Right lobe of liver (tissue), 6 donors: ENCODE measurements at regions not wholly inside any gene's neighbourhood (a gene's known extent, or its start where the extent isn't known, plus 50 kb on each side); places are given as distances from the start of the nearest gene placed in this dataset.

Experiments used
- ATAC-seq, 4 donors: fragments of 200-7000 bp; cut with Tn5 transposase; one replicate each; pipeline ENCODE4 v1.9.1; 2020; ENCODE audit warnings: mild to moderate bottlenecking in 4 of 4, moderate library complexity in 4 of 4
- DNase-seq, 3 donors: peaks; one replicate each; pipeline ENCODE4 v3.0.0-alpha.2; 2020
- H3K27ac ChIP-seq, 3 donors: fragments of 200-600 bp; one replicate each; pipeline ENCODE4 v1.8.0; 2022
- H3K27me3 ChIP-seq, 2 donors: fragments of 200-600 bp; one replicate each; pipeline ENCODE4 v1.8.0; 2022
- H3K36me3 ChIP-seq, 4 donors: fragments of 200-600 bp; sonication (generic) in 1 of 4; one replicate each; pipeline versions ENCODE4 v1.5.1 to v1.8.0; 2017 to 2022; ENCODE audit warnings: control low read depth in 1 of 4
- H3K4me1 ChIP-seq, 4 donors: fragments of 200-600 bp; sonication (generic) in 1 of 4; one replicate each; pipeline versions ENCODE4 v1.5.1 to v1.8.0; 2017 to 2022; ENCODE audit warnings: control low read depth in 1 of 4
- H3K4me3 ChIP-seq, 3 donors: fragments of 200-600 bp; one replicate each; pipeline ENCODE4 v1.8.0; 2022
- H3K9me3 ChIP-seq, 4 donors: fragments of 200-600 bp; sonication (generic) in 1 of 4; one replicate each; pipeline versions ENCODE4 v1.5.1 to v1.8.0; 2017 to 2022; ENCODE audit warnings: control low read depth in 1 of 4
- POLR2A ChIP-seq: fragments of 450-650 bp; IDR thresholded peaks from one replicate; pipeline ENCODE4 v1.6.1; 2017; ENCODE audit warnings: antibody characterized with exemption, mild to moderate bottlenecking
- WGBS: methylation state at CpG from one replicate; pipeline ENCODE4 v1.1.6; 2018; ENCODE audit warnings: low coverage, low lambda C conversion rate; ENCODE audit not compliant: insufficient coverage; ENCODE audit errors: missing lambda C conversion rate; 5-methylcytosine and 5-hydroxymethylcytosine counted together
- intact Hi-C, 2 donors: fragments of 100-400 bp; cut with DNase I; formaldehyde crosslinking; loops; one replicate each; pipeline versions ENCODE4 v1.11.2 to v1.14.1; 2022
- TF ChIP-seq, protein P1 (sequence below), 4 donors: fragments of 200-600 bp in 3 of 4; fragments of 450-650 bp in 1 of 4; IDR thresholded peaks; one replicate each; pipeline versions ENCODE4 v1.5.1 to v1.8.0; 2016 to 2022; ENCODE audit warnings: antibody characterized with exemption in 4 of 4, mild to moderate bottlenecking in 2 of 4
- donor health status: DM: no; HTN: yes; CAD: no.
- donor health status: DM: no; HTN: no; CAD: no.
- donor health status: DM: no; HTN: no; CAD: no.
- donor health status: DM: no; HTN: yes; CAD: no.
- donor health status: DM: no; HTN: yes; CAD: no.

GRCh38 chr6:140977403-140977802 is 1155.3 kb upstream of the GJE1 start:
- ATAC-seq = no peak
- no peaks in the 10 kb centered on the region for H3K4me1 ChIP-seq
- DNase-seq = no peak
- no peak overlapping the region for H3K4me3 ChIP-seq
- H3K27ac ChIP-seq = no peak overlapping the region
- WGBS = 64% methylated on average over 2 of the region's 2 CpGs
- no peaks in the 10 kb centered on the region for H3K36me3 ChIP-seq
- no peak for TF ChIP-seq POLR2A
- TF ChIP-seq, protein P1, sequence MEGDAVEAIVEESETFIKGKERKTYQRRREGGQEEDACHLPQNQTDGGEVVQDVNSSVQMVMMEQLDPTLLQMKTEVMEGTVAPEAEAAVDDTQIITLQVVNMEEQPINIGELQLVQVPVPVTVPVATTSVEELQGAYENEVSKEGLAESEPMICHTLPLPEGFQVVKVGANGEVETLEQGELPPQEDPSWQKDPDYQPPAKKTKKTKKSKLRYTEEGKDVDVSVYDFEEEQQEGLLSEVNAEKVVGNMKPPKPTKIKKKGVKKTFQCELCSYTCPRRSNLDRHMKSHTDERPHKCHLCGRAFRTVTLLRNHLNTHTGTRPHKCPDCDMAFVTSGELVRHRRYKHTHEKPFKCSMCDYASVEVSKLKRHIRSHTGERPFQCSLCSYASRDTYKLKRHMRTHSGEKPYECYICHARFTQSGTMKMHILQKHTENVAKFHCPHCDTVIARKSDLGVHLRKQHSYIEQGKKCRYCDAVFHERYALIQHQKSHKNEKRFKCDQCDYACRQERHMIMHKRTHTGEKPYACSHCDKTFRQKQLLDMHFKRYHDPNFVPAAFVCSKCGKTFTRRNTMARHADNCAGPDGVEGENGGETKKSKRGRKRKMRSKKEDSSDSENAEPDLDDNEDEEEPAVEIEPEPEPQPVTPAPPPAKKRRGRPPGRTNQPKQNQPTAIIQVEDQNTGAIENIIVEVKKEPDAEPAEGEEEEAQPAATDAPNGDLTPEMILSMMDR (IDR thresholded peaks at IDR 0.05) = no peak
- H3K27me3 ChIP-seq = no peaks in the 10 kb centered on the region
- no peaks in the 10 kb centered on the region for H3K9me3 ChIP-seq
- intact Hi-C loops = no loop called here

DNA sequence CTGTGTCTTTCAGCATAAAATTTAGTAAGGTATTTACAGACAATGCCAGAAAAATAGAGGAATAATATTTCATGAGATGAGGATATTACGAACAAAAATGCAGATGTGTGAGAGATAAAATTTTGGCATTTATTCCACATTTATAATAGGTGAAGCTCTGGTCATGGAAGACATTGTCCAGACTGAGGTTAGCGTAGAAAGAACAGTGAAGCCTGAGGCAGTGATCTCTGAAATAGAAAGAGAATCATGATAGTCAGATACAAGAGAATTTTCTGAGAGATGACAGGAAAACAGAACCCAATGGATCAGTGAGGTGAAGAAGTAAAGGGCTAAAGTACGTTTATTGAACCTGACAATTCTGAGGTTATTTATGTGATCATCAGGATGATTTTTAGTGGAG is 1155.9 kb upstream of the GJE1 start:
- Histone ChIP-seq H3K27ac (no peak overlapping the region), H3K4me1 (no peaks in the 10 kb centered on the region), H3K36me3 (no peaks in the 10 kb centered on the region), H3K9me3 (no peaks in the 10 kb centered on the region), H3K4me3 (no peak overlapping the region), H3K27me3 (no peaks in the 10 kb centered on the region)
- DNase-seq (no peak), ATAC-seq (no peak)
- intact Hi-C loops = no loop called here
- TF ChIP-seq, protein P1 (IDR thresholded peaks at IDR 0.05) = no peak
- TF ChIP-seq POLR2A = no peak
- 66% methylated on average over 3 of the region's 3 CpGs for WGBS

- Histone ChIP-seq H3K4me1 (no peaks in the 10 kb centered on the region), H3K27me3 (no peaks in the 10 kb centered on the region), H3K27ac (no peak overlapping the region), H3K4me3 (no peak overlapping the region), H3K9me3 (no peaks in the 10 kb centered on the region), H3K36me3 (no peaks in the 10 kb centered on the region)
- no peak for DNase-seq
- TF ChIP-seq, protein P1 (IDR thresholded peaks at IDR 0.05) = no peak
- no peak for TF ChIP-seq POLR2A
- intact Hi-C loops = no loop called here
- ATAC-seq = no peak
Observed at GRCh38 chr6:140970485-140970884, 1162.2 kb upstream of the GJE1 start.

- WGBS = 71% methylated on average over 3 of the region's 3 CpGs
- no peak for DNase-seq
- H3K4me1 ChIP-seq = no peaks in the 10 kb centered on the region
- no peaks in the 10 kb centered on the region for H3K27me3 ChIP-seq
- TF ChIP-seq, protein P1 (IDR thresholded peaks at IDR 0.05) = no peak
- no peak for TF ChIP-seq POLR2A
- intact Hi-C loops = no loop called here
- H3K9me3 ChIP-seq = no peaks in the 10 kb centered on the region
- no peak for ATAC-seq
- H3K27ac ChIP-seq = no peak overlapping the region
- H3K36me3 ChIP-seq = no peaks in the 10 kb centered on the region
- H3K4me3 ChIP-seq = no peak overlapping the region
Observed at GRCh38 chr6:140968062-140968461, 1164.7 kb upstream of the GJE1 start.

DNA sequence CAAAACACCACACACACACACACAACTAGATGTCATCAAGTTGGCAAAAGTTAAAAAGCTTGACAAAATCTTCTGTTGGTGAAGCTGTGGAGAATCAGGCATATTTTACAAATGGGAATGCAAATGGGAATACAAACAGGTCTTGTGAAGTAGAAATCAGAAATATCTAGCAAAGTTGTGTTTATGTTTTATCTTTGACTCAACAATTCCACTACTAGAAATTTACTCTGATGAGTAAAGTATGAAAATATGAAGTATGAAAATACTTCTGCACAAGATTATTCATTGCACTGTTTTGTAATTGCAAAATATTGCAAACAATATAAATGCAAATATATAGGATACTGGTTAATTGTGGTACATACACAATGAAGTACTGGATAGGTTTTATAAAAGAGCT is 1166.0 kb upstream of the GJE1 start:
- no peak for ATAC-seq
- Histone ChIP-seq H3K9me3 (no peaks in the 10 kb centered on the region), H3K27ac (no peak overlapping the region), H3K36me3 (no peaks in the 10 kb centered on the region), H3K27me3 (no peaks in the 10 kb centered on the region), H3K4me1 (no peaks in the 10 kb centered on the region), H3K4me3 (no peak overlapping the region)
- intact Hi-C loops = no loop called here
- TF ChIP-seq, protein P1 (IDR thresholded peaks at IDR 0.05) = no peak
- no peak for TF ChIP-seq POLR2A
- no peak for DNase-seq
